GM19043 (cell line): ENCODE measurements at regions not wholly inside any gene's neighbourhood (a gene's known extent, or its start where the extent isn't known, plus 50 kb on each side); places are given as distances from the start of the nearest gene placed in this dataset.
"Not testable (repeated sequence)": the region's sequence is repeated elsewhere in the genome, so short reads cannot be mapped to it uniquely, and the experiment has no call there.

Source experiments
- ATAC-seq: cut with Tn5 transposase; IDR thresholded peaks from one replicate; pipeline ENCODE4 v1.9.1; 2021; ENCODE audit warnings: low read depth; ENCODE audit not compliant: unreplicated experiment

DNA sequence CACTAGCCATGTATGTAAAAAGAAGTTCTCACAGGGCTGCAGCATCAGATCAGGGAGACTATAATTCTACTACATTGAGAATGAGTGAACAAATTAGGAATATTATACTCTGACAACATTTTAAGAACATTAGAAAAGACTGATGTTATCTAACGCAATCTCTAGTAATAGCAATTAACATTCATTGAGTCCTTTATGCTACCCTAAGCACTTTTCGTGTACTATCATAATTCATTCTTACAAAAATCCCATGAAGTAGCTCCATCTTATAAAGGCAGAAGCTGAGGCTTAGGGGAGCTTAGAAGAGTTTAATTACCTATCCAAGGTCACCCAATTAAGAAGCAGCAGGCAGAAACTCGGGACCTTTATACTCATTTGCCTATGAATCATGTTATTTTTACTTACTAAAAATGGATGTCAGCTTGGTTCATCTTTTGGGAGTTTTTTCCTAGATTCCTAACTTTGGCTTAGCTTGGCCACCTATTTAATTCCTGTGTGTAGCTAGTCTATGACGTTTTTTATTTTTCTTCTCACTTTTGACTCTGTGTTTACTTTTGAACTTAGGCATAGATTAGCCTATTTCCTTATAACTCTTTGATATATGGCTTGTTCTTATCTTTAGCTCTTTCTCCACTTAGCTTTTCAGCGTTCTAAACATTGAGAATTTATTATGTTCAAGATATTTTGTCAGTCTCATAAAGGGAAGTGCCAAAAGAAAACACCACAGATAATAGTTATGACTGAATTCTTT, 333.5 kb upstream of the DCN start:
- ATAC-seq: no peak

DNA sequence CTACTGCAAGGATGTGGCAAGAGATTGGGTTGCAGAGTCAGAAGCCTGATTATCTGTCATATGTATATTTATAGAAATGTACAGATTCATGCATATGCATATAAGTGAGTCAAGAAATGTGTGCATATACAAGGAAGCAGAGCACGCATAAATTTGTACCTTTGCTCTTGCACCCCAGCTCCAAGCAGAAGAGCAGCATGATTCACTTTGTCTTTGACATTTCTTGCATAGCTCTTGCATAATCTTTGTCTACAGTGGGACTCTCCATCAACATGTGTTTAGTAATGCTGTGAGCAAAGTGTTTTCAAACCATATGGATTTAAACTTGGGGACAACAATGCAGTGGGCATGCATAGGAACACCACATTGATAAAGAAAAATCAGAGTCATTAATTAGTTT, 330.7 kb upstream of the DCN start:
- ATAC-seq: no peak

DNA sequence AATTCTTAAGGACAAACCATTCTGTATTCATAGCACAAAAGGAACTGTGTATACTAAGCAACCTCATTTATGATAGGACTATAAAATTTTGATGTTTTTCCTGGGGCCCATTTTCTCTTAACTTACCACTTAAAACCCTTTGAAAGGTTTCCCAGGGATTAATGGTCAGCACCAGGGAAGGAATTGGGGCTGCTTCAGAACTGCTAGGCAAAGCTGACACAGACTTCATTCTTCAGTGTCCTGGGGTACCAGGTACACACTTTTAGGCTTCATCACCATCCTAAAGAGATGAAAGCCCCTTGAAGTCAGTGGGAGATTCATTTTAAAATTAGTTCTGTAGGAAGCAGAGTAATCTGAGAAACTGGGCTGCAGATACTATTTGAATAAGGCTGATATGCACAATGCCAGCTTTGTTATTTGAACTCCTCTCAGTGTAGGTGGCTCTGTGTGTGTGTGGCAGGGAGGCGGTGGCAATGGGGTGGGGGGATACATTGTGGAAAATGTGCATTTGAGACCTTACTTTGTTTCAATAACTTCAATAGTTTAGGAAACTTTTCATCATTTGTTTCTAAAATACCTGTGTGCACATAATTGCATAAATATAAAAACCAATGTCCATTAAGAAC, 329.3 kb upstream of the DCN start:
- no peak for ATAC-seq

DNA sequence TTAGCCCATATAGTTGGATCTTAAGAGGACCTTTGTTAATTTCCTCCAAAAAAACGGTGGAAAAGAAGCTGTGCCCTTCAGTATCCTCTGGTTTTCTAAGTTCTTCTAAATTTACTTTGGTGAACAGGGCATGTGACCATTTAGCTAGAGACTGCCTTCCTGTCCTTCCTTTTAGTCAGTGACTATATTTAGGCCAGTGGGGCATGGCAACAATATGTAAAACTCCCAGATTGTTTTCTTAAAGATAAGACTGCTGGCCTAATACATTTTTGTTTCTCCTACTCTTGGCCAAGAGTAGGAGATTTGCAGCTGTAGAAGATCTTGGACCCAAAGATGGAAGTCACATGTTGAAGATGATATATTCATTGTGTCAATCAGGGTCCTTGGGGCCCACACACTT, 325.1 kb upstream of the DCN start:
- no peak for ATAC-seq

DNA sequence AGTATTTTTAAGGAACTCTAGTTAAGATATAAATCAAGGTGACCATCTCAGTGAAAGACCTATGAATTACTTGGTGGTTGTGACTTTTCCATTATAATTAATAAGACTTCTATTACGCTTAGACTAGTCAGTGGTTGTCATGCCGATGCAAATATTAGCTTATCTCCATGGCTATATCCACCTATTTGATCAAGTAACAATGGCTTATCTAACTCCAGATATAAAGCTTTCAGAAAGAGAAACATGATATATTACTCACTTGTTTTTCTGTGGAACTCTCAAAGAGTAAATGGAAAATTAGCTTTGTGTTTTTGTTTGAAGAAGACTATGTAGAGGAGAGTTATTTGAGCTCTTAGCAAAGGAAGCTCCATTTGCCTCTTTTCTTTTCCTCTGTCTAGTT, 323.8 kb upstream of the DCN start:
- no peak for ATAC-seq

DNA sequence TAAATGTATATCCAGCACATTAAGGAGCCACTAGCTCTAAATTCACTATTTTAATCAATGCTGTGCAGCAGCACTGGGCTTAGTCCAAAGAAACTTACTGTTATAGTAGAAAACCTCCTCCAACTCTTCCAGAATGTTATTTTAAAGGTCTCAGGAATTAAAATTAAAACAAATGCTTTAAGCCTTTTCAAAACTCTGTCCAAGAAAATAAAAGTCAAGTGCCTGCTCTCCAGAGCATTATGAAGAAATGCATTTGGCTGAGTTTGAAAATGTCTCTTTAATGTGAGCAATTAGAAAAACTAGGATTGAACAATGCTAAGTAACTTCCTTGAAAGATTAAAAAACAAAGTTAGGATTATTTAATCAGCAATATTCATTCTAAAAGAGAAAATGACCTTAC, 322.4 kb upstream of the DCN start:
- ATAC-seq: no peak

DNA sequence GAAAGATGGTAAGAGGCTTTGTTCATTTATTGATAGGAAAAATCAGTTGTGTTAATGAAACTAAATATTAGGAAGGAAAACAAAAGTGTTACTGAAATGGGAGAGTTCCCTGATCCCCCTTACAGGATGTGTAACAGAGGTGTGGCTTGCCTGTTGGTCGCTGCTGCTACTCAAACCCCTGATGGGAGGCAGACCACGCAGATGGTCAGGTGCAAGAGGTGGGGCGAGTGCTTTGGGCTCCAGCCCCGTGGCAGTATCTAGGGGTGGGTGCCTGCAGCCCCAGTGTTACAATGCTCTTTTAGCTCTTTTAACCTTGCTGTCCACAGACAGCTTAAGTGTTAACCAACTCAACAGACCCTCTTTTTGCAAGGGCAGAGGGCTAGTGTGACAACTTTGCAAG, 319.6 kb upstream of the DCN start:
- no peak for ATAC-seq

DNA sequence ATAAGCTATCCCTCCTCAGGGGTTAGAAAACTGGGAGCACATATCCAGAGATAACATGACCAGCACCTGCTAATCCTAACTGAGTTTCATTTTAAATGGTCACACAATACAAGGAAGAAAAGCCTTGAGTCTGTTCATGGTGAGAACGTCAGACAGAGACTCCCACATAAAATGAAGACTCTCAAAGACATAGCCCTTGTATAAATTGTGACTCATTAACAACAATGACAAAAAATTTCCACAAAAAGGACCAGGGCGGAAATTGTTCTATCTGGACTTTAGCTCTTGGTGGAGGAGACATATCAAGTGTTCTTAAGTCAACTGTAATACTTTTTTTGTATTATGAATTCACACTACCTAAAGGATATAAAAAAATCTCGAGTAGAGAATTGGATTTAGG, 313.7 kb upstream of the DCN start:
- ATAC-seq: no peak

DNA sequence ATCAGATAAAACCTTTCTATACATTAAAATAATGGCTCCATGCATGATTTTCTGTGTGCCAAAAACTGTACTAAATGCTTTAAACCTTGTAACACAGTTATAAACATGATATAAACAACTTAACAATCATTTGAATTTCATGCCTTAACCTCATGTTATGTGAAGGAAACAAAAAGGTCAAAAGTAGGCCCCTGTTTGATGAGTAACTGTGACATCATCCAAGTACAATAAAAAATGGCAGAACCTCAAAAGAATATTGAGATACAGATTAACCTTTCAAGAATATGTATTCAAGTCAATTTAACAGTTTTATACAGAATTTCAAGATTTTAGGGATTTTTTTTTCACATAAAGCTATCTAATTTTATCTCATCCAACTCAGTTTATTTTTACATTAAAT, 310.7 kb upstream of the DCN start:
- ATAC-seq: no peak

DNA sequence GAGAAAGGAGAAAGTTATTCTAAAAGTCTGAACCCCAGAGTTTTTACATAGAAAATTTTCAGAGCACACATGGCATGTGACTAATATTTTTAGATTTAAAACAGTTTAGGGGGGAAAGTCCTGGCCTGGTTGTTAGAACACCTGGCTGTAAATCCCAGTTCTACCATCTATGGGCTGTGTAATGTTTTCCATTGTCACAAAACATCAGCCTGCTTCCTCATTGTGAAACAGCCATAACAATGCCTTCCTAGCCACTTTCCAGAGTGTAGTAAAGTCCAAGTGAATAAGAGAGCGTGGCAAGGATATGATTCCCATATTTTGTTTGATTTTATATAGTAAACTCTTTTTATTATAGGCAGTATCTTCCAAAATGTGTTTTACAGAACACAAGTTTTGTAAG, 310.0 kb upstream of the DCN start:
- no peak for ATAC-seq

DNA sequence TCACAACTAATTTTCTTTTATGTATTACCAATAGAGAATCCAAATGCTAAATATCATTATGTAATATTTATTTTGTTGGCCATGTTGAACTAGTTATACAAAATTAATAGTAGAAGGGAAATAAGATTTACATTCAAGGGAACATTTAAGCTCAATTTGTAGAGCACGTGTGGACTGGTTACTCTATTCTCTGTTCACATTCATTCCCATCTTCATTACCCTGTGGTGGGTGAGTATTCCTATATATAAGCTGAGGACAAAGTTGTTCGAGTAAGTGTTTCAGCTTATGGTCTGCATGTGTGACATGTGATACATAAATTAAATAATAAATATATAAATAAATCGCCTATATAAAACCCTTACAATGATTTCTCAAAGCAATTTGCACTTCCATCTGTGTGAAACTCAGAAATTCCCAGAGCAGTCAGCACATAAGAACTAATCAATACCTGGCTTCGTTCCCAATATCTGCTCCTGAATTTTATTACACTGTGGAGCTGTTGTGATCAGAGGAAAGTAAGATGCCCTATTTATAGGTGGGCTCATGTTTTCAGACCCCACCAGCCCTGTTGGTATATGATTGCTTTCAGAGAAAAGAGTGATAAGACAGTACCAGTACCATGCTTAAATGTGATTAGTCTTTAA, 308.2 kb upstream of the DCN start:
- no peak for ATAC-seq

DNA sequence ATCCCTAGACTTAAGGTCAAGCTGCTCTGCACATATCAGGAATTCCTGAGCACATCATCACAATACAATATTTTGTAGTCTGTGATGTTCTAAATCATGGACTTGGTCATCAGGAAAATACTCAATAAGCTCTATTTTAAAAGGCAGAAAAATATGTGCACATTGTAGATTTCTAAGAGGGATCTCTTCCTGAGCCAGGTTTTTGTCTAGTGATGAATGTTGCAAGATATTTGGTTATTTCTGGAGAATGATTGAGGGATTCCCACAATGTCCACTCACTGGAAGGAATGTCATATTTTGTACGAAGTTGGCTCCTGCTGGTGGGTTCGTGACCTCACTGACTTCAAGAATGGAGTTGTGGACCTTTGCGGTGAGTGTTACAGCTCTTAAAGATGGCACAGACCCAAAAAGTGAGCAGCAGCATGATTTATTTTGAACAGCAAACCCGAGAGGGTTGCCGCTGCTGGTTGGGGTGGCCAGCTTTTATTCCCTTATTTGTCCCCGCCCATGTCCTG, 300.9 kb upstream of the DCN start:
- no peak for ATAC-seq

DNA sequence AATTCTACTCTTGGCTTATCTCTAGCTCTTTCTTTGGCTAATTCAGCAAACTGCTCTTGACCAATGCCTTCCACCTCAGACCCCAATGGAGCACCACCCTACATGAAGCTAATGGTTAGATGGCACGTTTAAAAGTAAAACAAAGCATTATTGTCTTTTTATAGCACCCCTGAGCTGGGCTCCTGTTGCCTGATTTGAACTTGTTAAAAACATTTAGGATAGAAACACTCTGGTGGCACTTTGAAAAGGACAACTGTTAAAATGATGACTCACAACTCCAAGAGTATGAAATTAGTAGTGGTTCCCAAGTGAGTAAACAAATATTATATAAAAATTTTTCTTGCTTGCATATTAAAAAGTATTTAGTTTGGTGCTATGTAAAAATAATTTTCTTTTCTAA, 299.6 kb upstream of the DCN start:
- no peak for ATAC-seq

DNA sequence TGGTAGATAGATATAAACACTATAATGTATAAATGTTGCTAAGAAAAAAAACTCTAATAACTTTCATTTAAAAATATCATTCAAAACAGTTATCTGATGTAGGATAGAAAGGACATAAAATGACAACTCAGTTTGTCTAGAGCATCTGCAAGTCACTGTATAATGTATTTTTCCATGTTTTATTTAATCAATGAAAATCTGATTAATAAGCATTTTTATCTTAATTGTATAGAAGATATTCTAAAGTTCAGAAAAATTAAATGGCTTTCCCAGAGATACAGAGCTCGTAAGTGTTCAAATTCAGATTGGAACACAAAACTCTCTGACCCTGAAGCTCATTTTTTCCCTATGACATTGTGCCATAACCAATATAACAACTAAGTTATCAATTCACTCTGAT, 295.9 kb upstream of the DCN start:
- no peak for ATAC-seq

DNA sequence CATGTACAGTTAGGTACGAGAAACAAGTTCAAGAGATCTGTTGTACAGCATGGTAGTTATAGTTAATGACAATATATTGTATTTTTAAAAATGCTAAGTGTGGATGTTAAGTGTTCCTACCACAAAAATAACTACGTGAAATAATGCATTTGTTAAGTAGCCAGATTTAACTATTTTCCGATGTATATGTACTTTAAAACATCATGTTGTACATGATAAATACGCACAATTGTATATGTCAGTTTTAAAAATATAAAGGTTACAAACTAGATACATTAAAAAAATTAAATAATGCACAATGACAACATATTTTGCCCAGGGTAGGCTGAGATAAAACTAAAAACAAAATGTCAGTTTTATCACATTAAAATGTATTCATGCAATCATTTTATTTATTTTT, 285.1 kb upstream of the DCN start:
- ATAC-seq: no peak

DNA sequence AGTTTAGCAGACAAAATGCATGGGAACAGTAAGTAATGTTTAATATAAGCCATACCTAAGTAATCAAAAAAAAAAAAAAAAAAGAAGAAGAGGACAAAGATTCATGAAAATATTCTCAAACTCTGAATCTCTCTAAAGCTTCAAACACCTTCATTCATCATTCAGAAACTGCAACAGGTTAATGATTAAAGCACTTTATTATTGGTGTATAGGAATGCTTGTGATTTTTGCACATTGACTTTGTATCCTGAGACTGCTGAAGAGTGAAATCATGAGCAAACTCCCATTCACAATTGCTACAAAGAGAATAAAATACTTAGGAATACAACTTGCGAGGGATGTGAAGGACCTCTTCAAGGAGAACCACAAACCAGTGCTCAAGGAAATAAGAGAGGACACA, 278.4 kb upstream of the DCN start:
- no peak for ATAC-seq

DNA sequence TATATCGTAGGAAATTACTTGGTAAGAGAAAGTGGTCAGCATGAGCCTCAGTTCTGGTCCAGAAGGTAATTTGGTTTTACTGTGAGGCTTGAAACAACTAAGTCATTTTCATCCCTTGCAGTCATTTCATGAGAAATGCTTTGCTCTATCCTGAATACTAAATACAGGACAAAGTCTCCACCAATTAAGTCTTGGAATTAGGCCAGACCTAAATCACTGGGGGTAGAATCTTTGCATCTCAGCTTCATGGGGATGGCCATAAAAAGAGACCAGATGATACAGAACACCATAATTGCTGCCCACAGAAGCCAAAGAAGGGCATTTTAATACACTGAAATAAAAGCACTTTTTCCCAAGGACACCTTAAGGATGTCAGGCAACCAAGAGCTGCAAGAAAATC, 277.9 kb upstream of the DCN start:
- no peak for ATAC-seq

DNA sequence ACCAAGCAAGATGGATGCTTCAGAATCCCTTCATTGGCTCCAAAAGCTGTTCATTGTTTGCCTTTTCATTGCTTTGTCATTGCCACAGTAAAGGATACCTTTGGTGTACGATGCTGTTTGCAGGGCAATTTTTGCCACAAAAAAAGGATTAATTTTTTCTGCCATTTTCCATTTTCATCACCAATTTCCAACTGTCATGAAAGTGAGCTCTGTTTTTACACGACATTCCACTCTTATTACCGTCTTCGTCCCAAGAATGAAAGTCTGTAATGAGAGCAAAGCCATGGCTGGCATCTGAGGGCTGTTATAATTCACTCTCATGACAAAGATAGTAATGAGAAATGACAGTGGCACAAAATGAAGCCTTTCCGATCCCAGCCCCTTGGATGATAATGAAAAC, 272.7 kb upstream of the DCN start:
- ATAC-seq: no peak

DNA sequence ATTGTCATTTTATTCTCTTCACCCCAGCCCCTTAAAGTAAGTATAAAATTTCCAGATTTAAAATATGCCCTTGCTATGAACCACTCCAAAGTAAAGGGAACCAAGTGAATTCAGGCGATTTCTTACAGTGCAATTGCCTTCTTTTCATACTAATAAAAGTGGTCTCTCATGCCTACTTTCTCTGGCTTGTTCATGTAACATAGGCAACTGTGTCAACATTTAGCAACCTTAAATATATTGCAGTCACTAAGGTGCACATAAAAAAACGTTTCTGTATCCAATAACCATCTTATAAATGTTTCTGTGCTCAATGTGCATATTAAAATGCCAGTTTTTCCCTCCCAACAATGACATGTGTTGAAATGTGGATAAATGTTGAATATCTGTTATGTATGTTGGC, 271.6 kb upstream of the DCN start:
- no peak for ATAC-seq

DNA sequence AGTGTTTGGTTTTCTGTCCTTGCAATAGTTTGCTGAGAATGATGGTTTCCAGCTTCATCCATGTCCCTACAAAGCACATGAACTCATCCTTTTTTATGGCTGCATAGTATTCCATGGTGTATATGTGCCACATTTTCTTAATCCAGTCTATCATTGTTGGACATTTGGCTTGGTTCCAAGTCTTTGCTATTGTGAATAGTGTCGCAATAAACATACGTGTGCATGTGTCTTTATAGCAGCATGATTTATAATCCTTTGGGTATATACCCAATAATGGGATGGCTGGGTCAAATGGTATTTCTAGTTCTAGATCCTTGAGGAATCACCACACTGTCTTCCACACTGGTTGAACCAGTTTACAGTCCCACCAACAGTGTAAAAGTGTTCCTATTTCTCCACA, 269.8 kb upstream of the DCN start:
- ATAC-seq: not testable (repeated sequence)

DNA sequence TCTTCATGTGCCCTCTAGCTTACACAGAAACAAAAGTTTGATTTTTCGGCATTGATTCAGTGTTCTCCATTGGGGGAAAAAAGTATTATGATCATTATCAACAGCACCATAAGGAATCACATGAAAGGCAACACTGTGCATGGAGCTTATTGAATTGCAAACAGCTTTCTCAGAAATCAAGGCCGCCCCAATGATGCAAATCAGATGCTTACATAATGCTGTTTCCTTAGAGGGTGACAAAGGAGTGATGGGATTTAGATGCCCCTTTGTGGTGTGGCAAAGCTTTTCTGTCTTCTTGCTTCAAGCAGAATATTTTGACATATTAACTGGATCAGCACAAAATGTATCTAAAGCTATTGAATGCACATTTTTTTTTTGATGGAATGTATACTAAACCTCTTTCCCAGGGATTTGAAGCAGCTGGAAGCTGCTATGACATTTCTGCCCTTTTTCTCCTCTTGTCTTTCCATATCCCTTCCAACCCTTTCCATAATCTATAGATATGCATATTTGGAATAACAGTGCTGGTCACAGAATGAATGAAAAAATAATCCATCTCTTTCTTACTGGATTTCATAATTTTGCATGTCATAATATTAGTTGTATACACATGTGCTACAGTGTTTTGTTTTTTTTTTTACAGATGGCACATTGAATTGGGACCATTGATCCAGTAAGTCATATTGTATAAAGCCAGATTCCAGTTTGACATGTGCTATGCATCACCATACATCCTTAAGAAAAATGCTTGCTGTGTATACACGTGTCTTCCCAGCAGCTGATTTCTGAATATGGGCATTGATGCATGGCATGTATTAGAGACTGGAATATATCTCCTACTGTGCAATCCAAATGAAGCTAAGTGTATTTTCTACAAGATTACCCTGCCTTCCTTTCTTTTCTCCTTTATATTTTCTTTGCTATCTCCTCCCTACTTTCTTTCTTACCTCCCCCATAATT, 259.7 kb upstream of the DCN start:
- ATAC-seq: no peak
